ENCODE measurements at regions not wholly inside any gene's neighbourhood (a gene's known extent, or its start where the extent isn't known, plus 50 kb on each side); places are given as distances from the start of the nearest gene placed in this dataset.

GRCh38 chr10:128599030-128599429 lies 472.8 kb upstream of the MKI67 start:
- DNase-seq: no peak

- no peak for DNase-seq
These were observed 473.3 kb upstream of the MKI67 start for GRCh38 chr10:128599538-128599937.

- DNase-seq: no peak
These were observed 476.0 kb upstream of the MKI67 start for GRCh38 chr10:128602183-128602582.

GRCh38 chr10:128604025-128604424 lies 477.8 kb upstream of the MKI67 start:
- DNase-seq: no peak

GRCh38 chr10:128605180-128605579 lies 479.0 kb upstream of the MKI67 start:
- DNase-seq: no peak

GRCh38 chr10:128606055-128606454 lies 479.8 kb upstream of the MKI67 start:
- DNase-seq: no peak

GRCh38 chr10:128608791-128609190 lies 482.6 kb upstream of the MKI67 start:
- no peak for DNase-seq

- DNase-seq: no peak
These were observed 483.2 kb upstream of the MKI67 start for GRCh38 chr10:128609460-128609859.

- DNase-seq: no peak
These were observed 483.9 kb upstream of the MKI67 start for GRCh38 chr10:128610113-128610512.

GRCh38 chr10:128612195-128612594 lies 486.0 kb upstream of the MKI67 start:
- DNase-seq: no peak

- DNase-seq: no peak
These were observed 486.4 kb upstream of the MKI67 start for GRCh38 chr10:128612631-128613030.

- no peak for DNase-seq
These were observed 487.9 kb upstream of the MKI67 start for GRCh38 chr10:128614016-128614605.

- DNase-seq: no peak
These were observed 488.8 kb upstream of the MKI67 start for GRCh38 chr10:128614802-128615553.

- no peak for DNase-seq
These were observed 491.3 kb upstream of the MKI67 start for GRCh38 chr10:128617532-128617931.

- no peak for DNase-seq
These were observed 496.5 kb upstream of the MKI67 start for GRCh38 chr10:128622706-128623105.

GRCh38 chr10:128623776-128624175 lies 497.6 kb upstream of the MKI67 start:
- DNase-seq: no peak

- DNase-seq: no peak
These were observed 498.7 kb upstream of the MKI67 start for GRCh38 chr10:128624656-128625530.

- no peak for DNase-seq
These were observed 499.7 kb upstream of the MKI67 start for GRCh38 chr10:128625926-128626325.

GRCh38 chr10:128626397-128627000 lies 500.3 kb upstream of the MKI67 start:
- no peak for DNase-seq

GRCh38 chr10:128627811-128628210 lies 501.6 kb upstream of the MKI67 start:
- no peak for DNase-seq

GRCh38 chr10:128628252-128628651 lies 502.0 kb upstream of the MKI67 start:
- no peak for DNase-seq

- no peak for DNase-seq
These were observed 503.2 kb upstream of the MKI67 start for GRCh38 chr10:128629111-128630096.
